Small intestine (tissue), 7 donors: ENCODE measurements at regions not wholly inside any gene's neighbourhood (a gene's known extent, or its start where the extent isn't known, plus 50 kb on each side); places are given as distances from the start of the nearest gene placed in this dataset.
A peak's percentile ranks its signal among the peaks of the same experiment; 100 is the strongest.

ENCODE experiments used
- DNase-seq, 2 donors: peaks; one replicate each; pipeline versions ENCODE4 v3.0.0 to v3.0.0-alpha.2; 2013
- FAIRE-seq: peaks from 2 replicates; lab custom pipeline; 2012; peaks lifted over from hg19 to GRCh38; lab: Jason Lieb, UNC
- H3K27ac ChIP-seq, 3 donors: one replicate each; pipeline ENCODE4 v1.5.1; 2013; ENCODE audit warnings: low read length in 2 of 3, mild to moderate bottlenecking in 2 of 3, control low read depth in 1 of 3, inconsistent platforms in 1 of 3, low read depth in 1 of 3, moderate library complexity in 1 of 3
- H3K27me3 ChIP-seq, 3 donors: one replicate each; pipeline ENCODE4 v1.6.1; 2013; ENCODE audit warnings: low read length in 3 of 3, inconsistent platforms in 1 of 3; ENCODE audit not compliant: control insufficient read depth in 3 of 3, insufficient read depth in 3 of 3
- H3K36me3 ChIP-seq, 3 donors: one replicate each; pipeline ENCODE4 v1.6.1; 2013; ENCODE audit warnings: low read length in 3 of 3, inconsistent platforms in 1 of 3, low read depth in 1 of 3, mild to moderate bottlenecking in 1 of 3, moderate library complexity in 1 of 3; ENCODE audit not compliant: control insufficient read depth in 3 of 3, insufficient read depth in 2 of 3
- H3K4me1 ChIP-seq, 3 donors: one replicate each; pipeline ENCODE4 v1.6.1; 2013; ENCODE audit warnings: low read length in 2 of 3, inconsistent platforms in 1 of 3, low read depth in 1 of 3, mild to moderate bottlenecking in 1 of 3, moderate library complexity in 1 of 3; ENCODE audit not compliant: control insufficient read depth in 3 of 3, insufficient read depth in 2 of 3
- H3K4me3 ChIP-seq, 3 donors: one replicate each; pipeline ENCODE4 v1.5.1; 2013; ENCODE audit warnings: low read length in 3 of 3, control low read depth in 1 of 3, inconsistent platforms in 1 of 3, low read depth in 1 of 3, mild to moderate bottlenecking in 1 of 3, moderate library complexity in 1 of 3
- H3K9me3 ChIP-seq, 2 donors: one replicate each; pipeline ENCODE4 v1.6.1; 2013; ENCODE audit warnings: low read depth in 1 of 2, low read length in 1 of 2; ENCODE audit not compliant: control insufficient read depth in 2 of 2, insufficient read depth in 1 of 2
- WGBS, 3 donors: extraction: QIAGEN DNeasy Blood & Tissue Kit; methylation state at CpG; one replicate each; pipeline ENCODE4 v1.1.7; 2013; 5-methylcytosine and 5-hydroxymethylcytosine counted together
- donor health status: healthy with polysubstance abuse.
- donor health status: control.
- donor health status: control.
- donor health status: Bipolar disorder and iron deficiency.
- donor health status: healthy.

GRCh38 chr4:111556141-111556781 lies 589.0 kb upstream of the FAM241A start:
- no peaks in the 10 kb centered on the region for H3K27me3 ChIP-seq
- DNase-seq = no peak
- FAIRE-seq = no peak
- H3K36me3 ChIP-seq = no peaks in the 10 kb centered on the region
- H3K9me3 ChIP-seq = no peaks in the 10 kb centered on the region
- WGBS, 3 donors = 56 to 72% (median 63%) methylated on average over 5 of the region's 5 CpGs
- H3K4me1 ChIP-seq = no peaks in the 10 kb centered on the region
- H3K27ac ChIP-seq = no peak overlapping the region
- H3K4me3 ChIP-seq = no peak overlapping the region

DNA sequence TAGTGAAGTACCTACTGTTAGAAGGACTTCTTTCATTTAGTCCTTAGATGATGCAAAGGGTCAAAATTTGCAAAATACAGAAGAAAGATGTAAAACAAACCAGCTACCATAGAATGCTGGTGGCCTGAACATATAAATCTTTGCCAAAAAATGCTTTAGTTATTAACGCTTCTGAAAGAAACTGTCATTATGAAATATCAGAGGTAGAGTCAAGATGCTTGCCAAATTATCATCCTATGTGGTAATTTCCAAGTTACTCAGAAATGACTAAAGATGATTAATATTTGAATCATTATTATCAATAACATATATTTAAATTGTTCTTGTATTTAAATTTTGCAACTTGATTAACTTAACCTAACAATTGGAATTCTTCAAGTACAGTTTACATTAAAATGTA lies 588.4 kb upstream of the FAM241A start:
- WGBS, 3 donors = 74 to 82% (median 82%) methylated on average over 1 of the region's 1 CpG
- H3K4me1 ChIP-seq = no peaks in the 10 kb centered on the region
- FAIRE-seq (no peak), DNase-seq (no peak)
- no peaks in the 10 kb centered on the region for H3K36me3 ChIP-seq
- H3K27ac ChIP-seq = no peak overlapping the region
- no peaks in the 10 kb centered on the region for H3K9me3 ChIP-seq
- H3K27me3 ChIP-seq = no peaks in the 10 kb centered on the region
- no peak overlapping the region for H3K4me3 ChIP-seq

DNA sequence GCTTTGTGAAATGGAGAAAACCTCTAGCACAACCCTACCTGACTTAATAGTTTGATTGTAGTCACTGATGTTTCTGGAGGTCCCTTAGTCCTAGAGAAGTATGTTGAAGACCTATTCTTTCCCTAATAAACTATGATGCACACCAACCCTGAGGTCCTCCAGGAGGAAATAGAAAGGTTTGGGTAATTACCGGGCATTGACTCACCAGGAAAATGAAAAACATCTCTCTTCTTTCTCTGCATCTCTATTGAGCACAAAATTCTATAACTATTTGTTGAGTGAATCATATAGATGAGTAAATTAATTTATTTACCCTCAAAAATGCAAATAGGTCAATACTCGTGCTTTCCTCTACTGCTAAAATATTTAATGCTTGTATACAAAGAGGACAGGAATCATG lies 582.4 kb upstream of the FAM241A start:
- Histone ChIP-seq H3K27me3 (no peaks in the 10 kb centered on the region), H3K4me3 (no peak overlapping the region), H3K36me3 (no peaks in the 10 kb centered on the region), H3K27ac (no peak overlapping the region), H3K4me1 (no peaks in the 10 kb centered on the region), H3K9me3 (no peaks in the 10 kb centered on the region)
- 61 to 75% (median 71%) methylated on average over 2 of the region's 2 CpGs for WGBS, 3 donors
- DNase-seq (no peak), FAIRE-seq (no peak)

DNA sequence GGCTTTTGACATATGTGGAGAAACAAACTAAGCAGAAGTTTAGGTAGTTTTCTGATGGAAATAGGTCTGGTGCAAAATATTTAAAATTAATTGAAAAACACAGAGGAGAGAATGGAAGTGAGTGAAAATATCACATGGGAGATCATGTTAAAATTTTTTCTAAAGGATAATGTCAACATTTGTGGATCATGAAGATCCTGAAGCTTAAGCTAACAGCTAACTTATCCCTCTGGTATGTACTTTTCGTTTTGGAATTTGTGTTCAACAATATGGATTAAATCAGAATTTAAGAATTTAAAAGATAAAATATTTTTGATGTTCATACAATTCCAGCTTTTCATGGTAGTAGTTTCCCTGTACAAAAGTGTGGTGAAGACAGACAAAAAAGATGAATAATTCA lies 572.8 kb upstream of the FAM241A start:
- 33 to 43% (median 38%) methylated on average over 1 of the region's 1 CpG for WGBS, 3 donors

DNA sequence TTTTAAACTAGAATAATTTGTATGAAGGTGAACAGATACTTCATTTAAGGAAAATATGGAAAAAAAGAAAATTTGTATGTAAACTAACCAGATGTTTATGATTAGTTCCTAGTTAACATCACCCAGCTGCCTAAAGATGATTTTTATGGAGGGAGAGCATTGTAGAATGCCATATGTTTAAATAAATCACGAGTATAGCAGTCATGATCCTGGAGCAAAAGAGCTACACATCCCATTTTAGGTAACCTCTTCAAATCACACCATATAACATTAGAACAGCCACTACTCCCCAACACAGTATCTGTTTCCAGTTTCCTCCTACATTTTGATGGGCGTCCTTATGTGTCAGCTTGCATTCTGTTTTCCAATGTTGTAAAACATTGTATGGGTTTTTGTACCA lies 571.9 kb upstream of the FAM241A start:
- DNase-seq (no peak), FAIRE-seq (no peak)
- no peaks in the 10 kb centered on the region for H3K9me3 ChIP-seq
- WGBS, 3 donors = 49 to 58% (median 58%) methylated on average over 2 of the region's 2 CpGs
- H3K27me3 ChIP-seq = no peaks in the 10 kb centered on the region
- no peaks in the 10 kb centered on the region for H3K4me1 ChIP-seq
- no peak overlapping the region for H3K4me3 ChIP-seq
- H3K36me3 ChIP-seq = no peaks in the 10 kb centered on the region
- no peak overlapping the region for H3K27ac ChIP-seq

More for the DNA sequence above, 572.8 kb upstream of the FAM241A start:
- Histone ChIP-seq H3K4me1 (no peaks in the 10 kb centered on the region), H3K4me3 (no peak overlapping the region), H3K36me3 (no peaks in the 10 kb centered on the region), H3K27me3 (no peaks in the 10 kb centered on the region), H3K27ac (no peak overlapping the region), H3K9me3 (no peaks in the 10 kb centered on the region)
- no peak for FAIRE-seq
- DNase-seq = no peak

DNA sequence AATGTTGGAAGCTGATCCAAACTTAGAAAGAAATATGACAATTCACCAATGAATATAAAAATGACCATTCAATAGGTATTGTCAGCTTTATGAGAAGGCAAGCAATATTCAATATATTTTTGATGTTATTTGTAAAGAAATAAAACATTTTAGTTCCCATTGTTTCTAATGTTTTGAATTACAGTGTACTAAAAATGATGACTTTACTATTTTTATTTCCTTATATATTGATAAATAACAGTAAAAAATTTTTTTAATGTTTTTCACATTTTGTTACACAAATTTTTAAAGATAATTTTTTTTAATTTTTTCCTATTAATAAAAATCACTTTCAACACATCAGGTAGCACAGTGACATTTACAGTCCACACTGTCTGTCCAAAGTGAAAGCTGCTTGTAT lies 565.5 kb upstream of the FAM241A start:
- FAIRE-seq (peak; percentile 5), DNase-seq (no peak)
- H3K27me3 ChIP-seq = no peaks in the 10 kb centered on the region
- H3K36me3 ChIP-seq = no peaks in the 10 kb centered on the region
- H3K9me3 ChIP-seq = peaks cover 0 to 9% of the 10 kb centered on the region in 2 donors
- no peak overlapping the region for H3K27ac ChIP-seq
- no peaks in the 10 kb centered on the region for H3K4me1 ChIP-seq
- no peak overlapping the region for H3K4me3 ChIP-seq

- DNase-seq (no peak), FAIRE-seq (no peak)
- Histone ChIP-seq H3K27ac (no peak overlapping the region), H3K36me3 (no peaks in the 10 kb centered on the region), H3K9me3 (no peaks in the 10 kb centered on the region), H3K4me1 (no peaks in the 10 kb centered on the region), H3K27me3 (no peaks in the 10 kb centered on the region), H3K4me3 (no peak overlapping the region)
- 83 to 89% (median 88%) methylated on average over 3 of the region's 3 CpGs for WGBS, 3 donors
These were observed 549.8 kb upstream of the FAM241A start for GRCh38 chr4:111595456-111595855.

GRCh38 chr4:111596491-111596890 lies 548.8 kb upstream of the FAM241A start:
- Histone ChIP-seq H3K9me3 (no peaks in the 10 kb centered on the region), H3K36me3 (no peaks in the 10 kb centered on the region), H3K4me1 (no peaks in the 10 kb centered on the region), H3K27me3 (no peaks in the 10 kb centered on the region), H3K4me3 (no peak overlapping the region), H3K27ac (no peak overlapping the region)
- WGBS, 3 donors = 80 to 84% (median 83%) methylated on average over 4 of the region's 4 CpGs
- DNase-seq (no peak), FAIRE-seq (no peak)

- Histone ChIP-seq H3K36me3 (no peaks in the 10 kb centered on the region), H3K4me3 (no peak overlapping the region), H3K27me3 (no peaks in the 10 kb centered on the region), H3K4me1 (no peaks in the 10 kb centered on the region), H3K9me3 (no peaks in the 10 kb centered on the region), H3K27ac (no peak overlapping the region)
- FAIRE-seq (no peak), DNase-seq (no peak)
- 53 to 68% (median 57%) methylated on average over 3 of the region's 3 CpGs for WGBS, 3 donors
These were observed 543.6 kb upstream of the FAM241A start for GRCh38 chr4:111601671-111602070.
